Fibroblast of lung (primary cell): ENCODE measurements at regions not wholly inside any gene's neighbourhood (a gene's known extent, or its start where the extent isn't known, plus 50 kb on each side); places are given as distances from the start of the nearest gene placed in this dataset.

Source experiments
- CTCF ChIP-seq, 2 donors: IDR thresholded peaks in 1 of 2; conservative IDR thresholded peaks in 1 of 2; 1 replicate in 1 of 2; 2 replicates in 1 of 2; pipeline ENCODE4 v1.5.1; 2011 to 2012; ENCODE audit warnings: low read length in 2 of 2, control low read depth in 1 of 2, inconsistent platforms in 1 of 2, low read depth in 1 of 2, mild to moderate bottlenecking in 1 of 2
- EZH2 ChIP-seq: IDR thresholded peaks from 2 replicates; pipeline ENCODE4 v1.5.1; 2012; ENCODE audit warnings: low read length, control low read depth, mild to moderate bottlenecking; ENCODE audit errors: missing control alignments

- TF ChIP-seq CTCF (conservative IDR thresholded peaks at IDR 0.05 in 1 of 2, IDR thresholded peaks at IDR 0.05 in 1 of 2; ENCODE audit: low read depth in 1 of 2, low read length in 2 of 2) = no peak
- TF ChIP-seq EZH2 = no peak
Measured at GRCh38 chr22:48299124-48299523, 1528.5 kb downstream of the BRD1 start.
